ENCODE measurements at regions not wholly inside any gene's neighbourhood (a gene's known extent, or its start where the extent isn't known, plus 50 kb on each side); places are given as distances from the start of the nearest gene placed in this dataset.

- no peaks in the 10 kb centered on the region for H4K20me1 ChIP-seq (ENCODE audit: insufficient read depth, low read length)
- no peaks in the 10 kb centered on the region for H3K79me2 ChIP-seq (ENCODE audit: low read length)
- no peak overlapping the region for H3K4me2 ChIP-seq (ENCODE audit: low read depth, low read length)
- H3F3A ChIP-seq (ENCODE audit: insufficient read depth, low read length), result no peaks in the 10 kb centered on the region
- H3K27ac ChIP-seq (ENCODE audit: low read length), result no peak overlapping the region
- no peaks in the 10 kb centered on the region for H3K4me1 ChIP-seq (ENCODE audit: low read length)
- H3K9ac ChIP-seq (ENCODE audit: low read length), result no peak overlapping the region
- no peak overlapping the region for H2AFZ ChIP-seq (ENCODE audit: low read length)
- no peaks in the 10 kb centered on the region for H3K9me3 ChIP-seq (replicated peaks; ENCODE audit: insufficient read depth, low read length)
- no peak for DNase-seq
- no peaks in the 10 kb centered on the region for H3K9me2 ChIP-seq (replicated peaks; ENCODE audit: insufficient read depth, low read length)
- no peak for TF ChIP-seq EZH2phosphoT487 (IDR thresholded peaks at IDR 0.05; ENCODE audit: low read length)
- TF ChIP-seq CTCF (IDR thresholded peaks at IDR 0.05; ENCODE audit: low read length), result no peak
- TF ChIP-seq EZH2 (optimal IDR thresholded peaks at IDR 0.05; ENCODE audit: low read depth, low read length), result no peak
- no peak overlapping the region for H3K4me3 ChIP-seq (ENCODE audit: low read length)
- no peaks in the 10 kb centered on the region for H3K27me3 ChIP-seq (replicated peaks; ENCODE audit: insufficient read depth, low read length)
- H3K36me3 ChIP-seq (replicated peaks; ENCODE audit: insufficient read depth, low read length), result no peaks in the 10 kb centered on the region
These were observed 91.0 kb upstream of the SLC24A3 start for GRCh38 chr20:19121463-19121862.

GRCh38 chr20:19121916-19122315 lies 90.5 kb upstream of the SLC24A3 start:
- Histone ChIP-seq H3K4me3 (ENCODE audit: low read length) (no peak overlapping the region), H2AFZ (ENCODE audit: low read length) (no peak overlapping the region), H3K4me1 (ENCODE audit: low read length) (no peaks in the 10 kb centered on the region), H3K79me2 (ENCODE audit: low read length) (no peaks in the 10 kb centered on the region), H3K9me2 (replicated peaks; ENCODE audit: insufficient read depth, low read length) (no peaks in the 10 kb centered on the region), H3K4me2 (ENCODE audit: low read depth, low read length) (no peak overlapping the region), H4K20me1 (ENCODE audit: insufficient read depth, low read length) (no peaks in the 10 kb centered on the region), H3K27me3 (replicated peaks; ENCODE audit: insufficient read depth, low read length) (no peaks in the 10 kb centered on the region), H3K9me3 (replicated peaks; ENCODE audit: insufficient read depth, low read length) (no peaks in the 10 kb centered on the region), H3F3A (ENCODE audit: insufficient read depth, low read length) (no peaks in the 10 kb centered on the region), H3K9ac (ENCODE audit: low read length) (no peak overlapping the region), H3K27ac (ENCODE audit: low read length) (no peak overlapping the region), H3K36me3 (replicated peaks; ENCODE audit: insufficient read depth, low read length) (no peaks in the 10 kb centered on the region)
- no peak for DNase-seq
- TF ChIP-seq CTCF (IDR thresholded peaks at IDR 0.05; ENCODE audit: low read length) (no peak), EZH2 (optimal IDR thresholded peaks at IDR 0.05; ENCODE audit: low read depth, low read length) (no peak), EZH2phosphoT487 (IDR thresholded peaks at IDR 0.05; ENCODE audit: low read length) (no peak)

- Histone ChIP-seq H3K27ac (ENCODE audit: low read length) (no peak overlapping the region), H2AFZ (ENCODE audit: low read length) (no peak overlapping the region), H3K4me3 (ENCODE audit: low read length) (no peak overlapping the region), H3K4me1 (ENCODE audit: low read length) (no peaks in the 10 kb centered on the region), H3F3A (ENCODE audit: insufficient read depth, low read length) (no peaks in the 10 kb centered on the region), H3K9me3 (replicated peaks; ENCODE audit: insufficient read depth, low read length) (no peaks in the 10 kb centered on the region), H3K9ac (ENCODE audit: low read length) (no peak overlapping the region), H3K27me3 (replicated peaks; ENCODE audit: insufficient read depth, low read length) (no peaks in the 10 kb centered on the region), H3K36me3 (replicated peaks; ENCODE audit: insufficient read depth, low read length) (no peaks in the 10 kb centered on the region), H3K4me2 (ENCODE audit: low read depth, low read length) (no peak overlapping the region), H3K9me2 (replicated peaks; ENCODE audit: insufficient read depth, low read length) (no peaks in the 10 kb centered on the region), H3K79me2 (ENCODE audit: low read length) (no peaks in the 10 kb centered on the region), H4K20me1 (ENCODE audit: insufficient read depth, low read length) (no peaks in the 10 kb centered on the region)
- no peak for DNase-seq
- TF ChIP-seq EZH2phosphoT487 (IDR thresholded peaks at IDR 0.05; ENCODE audit: low read length) (no peak), CTCF (IDR thresholded peaks at IDR 0.05; ENCODE audit: low read length) (no peak), EZH2 (optimal IDR thresholded peaks at IDR 0.05; ENCODE audit: low read depth, low read length) (no peak)
These were observed 90.0 kb upstream of the SLC24A3 start for GRCh38 chr20:19122395-19122794.

Data from MM.1S (cell line).